Esophagus muscularis mucosa (tissue), 4 donors: ENCODE measurements at regions not wholly inside any gene's neighbourhood (a gene's known extent, or its start where the extent isn't known, plus 50 kb on each side); places are given as distances from the start of the nearest gene placed in this dataset.
A peak's percentile ranks its signal among the peaks of the same experiment; 100 is the strongest.

Experiments used
- DNase-seq: peaks from one replicate; pipeline ENCODE4 v3.0.0-alpha.2; 2017; ENCODE audit errors: extremely low spot score
- H3K27ac ChIP-seq, 4 donors: fragments of 200-600 bp; sonication (generic); replicated peaks in 1 of 4; 1 replicate in 3 of 4; 2 replicates in 1 of 4; pipeline ENCODE4 v1.5.1; 2016 to 2019; ENCODE audit warnings: mild to moderate bottlenecking in 1 of 4
- H3K27me3 ChIP-seq, 4 donors: fragments of 200-600 bp; sonication (generic); one replicate each; pipeline versions ENCODE4 v1.5.1 to v1.6.0; 2016 to 2019
- H3K36me3 ChIP-seq, 4 donors: fragments of 200-600 bp; sonication (generic); one replicate each; pipeline ENCODE4 v1.5.1; 2016 to 2019
- H3K4me1 ChIP-seq, 4 donors: fragments of 200-600 bp; sonication (generic); one replicate each; pipeline ENCODE4 v1.5.1; 2016 to 2019
- H3K4me3 ChIP-seq, 4 donors: fragments of 200-600 bp; sonication (generic); 1 replicate in 2 of 4; 2 replicates in 2 of 4; pipeline ENCODE4 v1.5.1; 2016 to 2019; ENCODE audit warnings: mild to moderate bottlenecking in 4 of 4, moderate library complexity in 1 of 4
- H3K9me3 ChIP-seq, 4 donors: fragments of 200-600 bp; sonication (generic); 1 replicate in 3 of 4; 2 replicates in 1 of 4; pipeline ENCODE4 v1.5.1; 2016 to 2019
- CTCF ChIP-seq, 3 experiments: fragments of 200-600 bp in 2 of 3; fragments of 450-650 bp in 1 of 3; sonication (generic) in 2 of 3; IDR thresholded peaks; one replicate each; pipeline ENCODE4 v1.5.1; 2017 to 2019; ENCODE audit warnings: antibody characterized with exemption in 3 of 3, mild to moderate bottlenecking in 2 of 3, moderate library complexity in 1 of 3
- EP300 ChIP-seq: sonication (generic); formaldehyde crosslinking; IDR thresholded peaks from one replicate; pipeline ENCODE4 v1.6.1; 2017; ENCODE audit warnings: antibody characterized with exemption
- POLR2A ChIP-seq: fragments of 450-650 bp; IDR thresholded peaks from one replicate; pipeline ENCODE4 v1.6.1; 2017; ENCODE audit warnings: antibody characterized with exemption, moderate library complexity, mild to moderate bottlenecking, low read depth
- POLR2AphosphoS5 ChIP-seq, 2 donors: sonication (generic); formaldehyde crosslinking; IDR thresholded peaks; one replicate each; pipeline ENCODE4 v1.6.1; 2017; ENCODE audit warnings: antibody characterized with exemption in 2 of 2
- WGBS: methylation state at CpG from one replicate; pipeline ENCODE4 v1.1.5; 2018; 5-methylcytosine and 5-hydroxymethylcytosine counted together
- intact Hi-C: fragments of 100-400 bp; cut with DNase I; formaldehyde crosslinking; loops from one replicate; pipeline ENCODE4 v1.15.1; 2023

- no peaks in the 10 kb centered on the region for H3K9me3 ChIP-seq
- 52% methylated on average over 12 of the region's 12 CpGs for WGBS
- intact Hi-C loops: no loop called here
- peaks cover 0 to 78% (median 16%) of the 10 kb centered on the region in 4 donors for H3K27me3 ChIP-seq
- H3K36me3 ChIP-seq: no peaks in the 10 kb centered on the region
- H3K4me1 ChIP-seq: peaks cover 9 to 14% (median 11%) of the 10 kb centered on the region in 4 donors
- no peak for TF ChIP-seq POLR2AphosphoS5 (IDR thresholded peaks at IDR 0.05)
- no peak for TF ChIP-seq POLR2A
- TF ChIP-seq CTCF (IDR thresholded peaks at IDR 0.05): no peak
- TF ChIP-seq EP300: no peak
- DNase-seq: no peak
- H3K27ac ChIP-seq: no peak overlapping the region
- no peak overlapping the region for H3K4me3 ChIP-seq
These were observed 178.7 kb downstream of the FOXL1 start for GRCh38 chr16:86756882-86757703.

GRCh38 chr16:86757704-86758040 lies 179.3 kb downstream of the FOXL1 start:
- Histone ChIP-seq H3K4me3 (no peak overlapping the region), H3K4me1 (peaks cover 9 to 16% (median 11%) of the 10 kb centered on the region in 4 donors), H3K36me3 (no peaks in the 10 kb centered on the region), H3K9me3 (no peaks in the 10 kb centered on the region), H3K27me3 (peaks cover 0 to 83% (median 16%) of the 10 kb centered on the region in 4 donors), H3K27ac (no peak overlapping the region)
- intact Hi-C loops: no loop called here
- no peak for DNase-seq
- no peak for TF ChIP-seq POLR2AphosphoS5 (IDR thresholded peaks at IDR 0.05)
- TF ChIP-seq EP300: no peak
- no peak for TF ChIP-seq POLR2A
- TF ChIP-seq CTCF (IDR thresholded peaks at IDR 0.05): no peak
- 94% methylated on average over 3 of the region's 3 CpGs for WGBS

GRCh38 chr16:86758932-86759331 lies 180.6 kb downstream of the FOXL1 start:
- DNase-seq: no peak
- Histone ChIP-seq H3K4me1 (peaks cover 9 to 16% (median 11%) of the 10 kb centered on the region in 4 donors), H3K27ac (no peak overlapping the region), H3K36me3 (no peaks in the 10 kb centered on the region), H3K9me3 (no peaks in the 10 kb centered on the region), H3K4me3 (no peak overlapping the region), H3K27me3 (peaks cover 0 to 90% (median 16%) of the 10 kb centered on the region in 4 donors)
- intact Hi-C loops: no loop called here
- TF ChIP-seq CTCF (IDR thresholded peaks at IDR 0.05) (no peak), POLR2A (no peak), POLR2AphosphoS5 (IDR thresholded peaks at IDR 0.05) (no peak), EP300 (no peak)
- WGBS: 73% methylated on average over 8 of the region's 8 CpGs

DNA sequence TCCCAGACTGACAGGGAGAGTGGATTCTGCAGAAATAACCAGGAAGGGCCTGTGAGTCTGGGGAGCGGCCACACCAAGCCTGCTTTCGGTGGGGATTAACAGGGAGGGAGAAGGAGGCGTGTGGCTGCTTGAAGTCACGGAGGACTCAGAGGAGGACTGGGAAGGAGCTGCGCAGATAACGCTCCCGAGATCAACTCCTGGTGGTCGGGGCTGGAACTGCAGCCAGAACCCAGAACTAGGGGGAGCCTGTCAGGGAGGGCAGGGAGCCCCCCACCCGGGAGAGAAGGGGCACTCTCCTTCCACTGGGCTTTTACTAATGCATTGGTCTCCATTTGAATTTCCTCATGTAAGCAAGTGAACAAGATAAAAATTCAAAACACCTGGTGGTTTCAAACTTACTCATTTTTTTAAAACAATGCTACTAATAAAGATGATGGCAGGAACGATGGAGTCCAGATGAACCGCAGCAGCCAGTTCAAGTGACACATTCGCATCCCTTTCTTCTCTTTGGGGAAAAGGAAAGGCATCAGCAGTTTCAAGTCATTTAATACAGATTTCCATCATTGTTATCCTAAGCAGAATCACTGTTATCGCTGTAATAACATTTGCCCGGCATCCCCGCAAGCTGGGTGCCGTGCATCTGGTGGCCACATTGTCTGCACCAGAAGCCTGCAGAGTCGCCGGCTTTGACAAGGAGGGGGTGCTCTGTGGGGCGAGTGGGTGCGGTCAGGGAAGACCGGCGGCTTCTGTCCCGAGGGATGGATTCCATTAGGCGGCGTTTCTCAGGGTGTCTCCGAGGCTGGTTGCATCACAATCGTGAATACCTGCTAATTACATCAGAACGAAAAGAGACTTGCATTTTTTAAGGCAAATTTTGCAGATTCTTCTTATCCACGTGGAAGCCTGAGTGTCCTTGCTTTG lies 183.0 kb downstream of the FOXL1 start:
- peaks cover 0 to 100% (median 16%) of the 10 kb centered on the region in 4 donors for H3K27me3 ChIP-seq
- H3K4me3 ChIP-seq: no peak overlapping the region
- H3K36me3 ChIP-seq: no peaks in the 10 kb centered on the region
- WGBS: 22% methylated on average over 22 of the region's 29 CpGs
- TF ChIP-seq CTCF (IDR thresholded peaks at IDR 0.05) (peak; percentile 54 to 79 (median 62)), POLR2AphosphoS5 (IDR thresholded peaks at IDR 0.05) (no peak)
- H3K9me3 ChIP-seq: peaks cover 0 to 6% (median 3%) of the 10 kb centered on the region in 4 donors
- no peak overlapping the region for H3K27ac ChIP-seq
- intact Hi-C loops: no loop called here
- peaks cover 9 to 16% (median 11%) of the 10 kb centered on the region in 4 donors for H3K4me1 ChIP-seq
- DNase-seq: no peak
